Vagina (tissue), 2 donors: ENCODE measurements at regions not wholly inside any gene's neighbourhood (a gene's known extent, or its start where the extent isn't known, plus 50 kb on each side); places are given as distances from the start of the nearest gene placed in this dataset.

ENCODE experiments used
- POLR2A ChIP-seq, 2 donors: fragments of 450-650 bp; IDR thresholded peaks; one replicate each; pipeline ENCODE4 v1.6.1; 2017; ENCODE audit warnings: antibody characterized with exemption in 2 of 2, mild to moderate bottlenecking in 2 of 2, moderate library complexity in 2 of 2
- TF ChIP-seq, protein P1 (sequence below), 3 experiments: fragments of 450-650 bp in 2 of 3; fragments of 200-600 bp in 1 of 3; sonication (generic) in 1 of 3; IDR thresholded peaks; one replicate each; pipeline ENCODE4 v1.5.1; 2017 to 2019; ENCODE audit warnings: antibody characterized with exemption in 3 of 3, mild to moderate bottlenecking in 2 of 3, moderate library complexity in 2 of 3

DNA sequence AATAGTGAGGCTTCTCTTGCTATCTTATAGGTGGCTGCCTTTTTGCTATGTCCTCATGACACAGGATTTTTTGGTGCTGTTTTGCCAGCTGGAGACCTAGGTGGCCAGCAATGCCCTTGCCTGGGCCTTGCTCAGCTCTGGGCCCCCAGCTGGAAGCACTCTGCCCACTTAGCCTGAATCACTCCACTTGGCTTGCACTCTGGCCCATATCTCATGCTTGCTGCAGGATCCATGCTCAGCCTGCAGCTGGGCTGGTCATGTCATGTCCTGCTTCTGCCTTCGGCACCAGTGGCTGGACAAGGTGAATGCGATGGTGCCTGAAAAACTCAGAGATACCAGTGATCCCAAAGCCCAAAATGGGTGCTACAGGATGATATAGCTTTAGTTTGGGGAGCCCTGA is 818.6 kb upstream of the FAT3 start:
- TF ChIP-seq, protein P1, sequence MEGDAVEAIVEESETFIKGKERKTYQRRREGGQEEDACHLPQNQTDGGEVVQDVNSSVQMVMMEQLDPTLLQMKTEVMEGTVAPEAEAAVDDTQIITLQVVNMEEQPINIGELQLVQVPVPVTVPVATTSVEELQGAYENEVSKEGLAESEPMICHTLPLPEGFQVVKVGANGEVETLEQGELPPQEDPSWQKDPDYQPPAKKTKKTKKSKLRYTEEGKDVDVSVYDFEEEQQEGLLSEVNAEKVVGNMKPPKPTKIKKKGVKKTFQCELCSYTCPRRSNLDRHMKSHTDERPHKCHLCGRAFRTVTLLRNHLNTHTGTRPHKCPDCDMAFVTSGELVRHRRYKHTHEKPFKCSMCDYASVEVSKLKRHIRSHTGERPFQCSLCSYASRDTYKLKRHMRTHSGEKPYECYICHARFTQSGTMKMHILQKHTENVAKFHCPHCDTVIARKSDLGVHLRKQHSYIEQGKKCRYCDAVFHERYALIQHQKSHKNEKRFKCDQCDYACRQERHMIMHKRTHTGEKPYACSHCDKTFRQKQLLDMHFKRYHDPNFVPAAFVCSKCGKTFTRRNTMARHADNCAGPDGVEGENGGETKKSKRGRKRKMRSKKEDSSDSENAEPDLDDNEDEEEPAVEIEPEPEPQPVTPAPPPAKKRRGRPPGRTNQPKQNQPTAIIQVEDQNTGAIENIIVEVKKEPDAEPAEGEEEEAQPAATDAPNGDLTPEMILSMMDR (IDR thresholded peaks at IDR 0.05), result no peak
- TF ChIP-seq POLR2A (IDR thresholded peaks at IDR 0.05), result no peak
